ENCODE measurements at regions not wholly inside any gene's neighbourhood (a gene's known extent, or its start where the extent isn't known, plus 50 kb on each side); places are given as distances from the start of the nearest gene placed in this dataset.
A peak's percentile ranks its signal among the peaks of the same experiment; 100 is the strongest.

DNA sequence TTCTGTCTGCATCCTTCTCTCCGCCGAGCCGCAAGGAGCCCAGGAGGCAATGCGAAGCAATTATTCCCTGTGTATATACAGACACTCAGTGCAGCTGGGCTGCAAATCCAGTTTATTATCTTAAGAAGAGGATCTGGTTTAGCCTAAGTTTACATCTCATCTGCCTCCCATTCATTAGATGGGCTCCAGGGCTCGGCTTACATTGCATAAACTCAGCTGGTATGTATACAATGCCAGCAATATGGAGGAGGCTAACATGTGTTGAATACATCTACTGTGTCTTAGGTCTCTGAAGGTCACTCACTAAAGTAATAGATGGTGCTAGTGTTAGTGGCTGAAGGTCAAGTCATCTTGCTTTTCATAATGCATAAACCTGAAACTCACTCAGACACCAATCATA lies 996.8 kb downstream of the KCNMA1 start:
- DNase-seq (ENCODE audit: low read depth): no peak
- TF ChIP-seq, protein P1, sequence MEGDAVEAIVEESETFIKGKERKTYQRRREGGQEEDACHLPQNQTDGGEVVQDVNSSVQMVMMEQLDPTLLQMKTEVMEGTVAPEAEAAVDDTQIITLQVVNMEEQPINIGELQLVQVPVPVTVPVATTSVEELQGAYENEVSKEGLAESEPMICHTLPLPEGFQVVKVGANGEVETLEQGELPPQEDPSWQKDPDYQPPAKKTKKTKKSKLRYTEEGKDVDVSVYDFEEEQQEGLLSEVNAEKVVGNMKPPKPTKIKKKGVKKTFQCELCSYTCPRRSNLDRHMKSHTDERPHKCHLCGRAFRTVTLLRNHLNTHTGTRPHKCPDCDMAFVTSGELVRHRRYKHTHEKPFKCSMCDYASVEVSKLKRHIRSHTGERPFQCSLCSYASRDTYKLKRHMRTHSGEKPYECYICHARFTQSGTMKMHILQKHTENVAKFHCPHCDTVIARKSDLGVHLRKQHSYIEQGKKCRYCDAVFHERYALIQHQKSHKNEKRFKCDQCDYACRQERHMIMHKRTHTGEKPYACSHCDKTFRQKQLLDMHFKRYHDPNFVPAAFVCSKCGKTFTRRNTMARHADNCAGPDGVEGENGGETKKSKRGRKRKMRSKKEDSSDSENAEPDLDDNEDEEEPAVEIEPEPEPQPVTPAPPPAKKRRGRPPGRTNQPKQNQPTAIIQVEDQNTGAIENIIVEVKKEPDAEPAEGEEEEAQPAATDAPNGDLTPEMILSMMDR (IDR thresholded peaks at IDR 0.05; ENCODE audit: insufficient read depth, low read length): no peak
- H3K4me3 ChIP-seq (ENCODE audit: low read depth, low read length): no peak overlapping the region

DNA sequence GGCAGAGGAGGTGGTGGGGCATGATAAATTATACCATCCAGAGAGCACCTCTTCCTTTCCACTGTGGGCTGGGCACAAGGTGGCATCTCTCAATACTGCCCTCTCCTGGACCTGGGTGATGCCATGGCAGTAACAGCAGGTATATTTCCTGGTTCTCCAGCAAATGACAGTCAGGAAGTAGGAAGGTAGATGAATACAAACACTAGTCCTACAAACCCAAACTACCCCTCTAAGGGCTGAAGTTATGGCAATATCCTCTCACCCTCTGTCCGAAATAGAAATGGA lies 1004.9 kb downstream of the KCNMA1 start:
- DNase-seq (ENCODE audit: low read depth): no peak
- no peak overlapping the region for H3K4me3 ChIP-seq (ENCODE audit: low read depth, low read length)

DNA sequence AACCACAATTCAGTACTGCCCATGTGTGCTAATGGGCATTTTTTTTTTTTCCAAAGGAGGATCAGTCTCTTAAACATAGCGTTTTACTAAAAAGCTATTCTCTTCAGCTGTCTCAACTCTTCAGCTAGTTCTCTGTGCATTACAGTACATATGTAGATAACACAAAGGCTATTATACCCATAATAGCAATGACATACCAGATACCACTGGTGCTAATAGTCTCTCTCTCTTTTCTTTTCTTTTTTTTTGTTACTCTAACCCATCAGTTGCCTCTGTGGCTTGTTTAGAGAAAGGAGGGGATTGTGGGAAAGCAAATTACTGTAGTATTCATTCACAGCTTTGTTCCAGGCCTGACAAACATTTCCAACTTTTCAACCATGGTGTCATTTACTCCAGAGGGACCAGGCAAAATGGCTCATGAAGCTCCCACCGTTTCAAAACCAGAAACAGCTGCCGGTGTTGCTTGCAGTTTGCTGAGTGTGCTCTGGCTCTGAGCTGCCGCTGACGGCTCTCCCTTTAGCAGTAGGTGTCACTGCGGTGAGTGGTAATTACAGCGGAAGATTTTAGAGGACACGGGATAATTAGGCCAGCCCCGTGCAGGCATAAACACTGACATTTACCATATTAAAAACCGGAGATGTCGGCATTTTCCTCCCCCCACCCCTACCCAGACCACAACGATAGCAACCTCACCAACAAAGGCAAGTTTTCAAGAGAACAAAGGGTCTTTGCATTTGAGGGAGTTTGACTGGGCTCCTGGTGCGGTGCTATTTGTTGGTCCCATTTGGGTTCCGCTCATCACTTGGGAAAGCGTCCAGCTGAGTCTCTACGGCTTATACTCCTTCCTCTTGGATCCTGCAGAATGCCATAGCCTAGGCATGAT lies 1005.5 kb downstream of the KCNMA1 start:
- DNase-seq (ENCODE audit: low read depth): no peak
- TF ChIP-seq, protein P1 (IDR thresholded peaks at IDR 0.05; ENCODE audit: insufficient read depth, low read length): no peak
- H3K4me3 ChIP-seq (ENCODE audit: low read depth, low read length): no peak overlapping the region

More for the DNA sequence above, 1004.9 kb downstream of the KCNMA1 start:
- TF ChIP-seq, protein P1 (IDR thresholded peaks at IDR 0.05; ENCODE audit: insufficient read depth, low read length): peak; percentile 31

DNA sequence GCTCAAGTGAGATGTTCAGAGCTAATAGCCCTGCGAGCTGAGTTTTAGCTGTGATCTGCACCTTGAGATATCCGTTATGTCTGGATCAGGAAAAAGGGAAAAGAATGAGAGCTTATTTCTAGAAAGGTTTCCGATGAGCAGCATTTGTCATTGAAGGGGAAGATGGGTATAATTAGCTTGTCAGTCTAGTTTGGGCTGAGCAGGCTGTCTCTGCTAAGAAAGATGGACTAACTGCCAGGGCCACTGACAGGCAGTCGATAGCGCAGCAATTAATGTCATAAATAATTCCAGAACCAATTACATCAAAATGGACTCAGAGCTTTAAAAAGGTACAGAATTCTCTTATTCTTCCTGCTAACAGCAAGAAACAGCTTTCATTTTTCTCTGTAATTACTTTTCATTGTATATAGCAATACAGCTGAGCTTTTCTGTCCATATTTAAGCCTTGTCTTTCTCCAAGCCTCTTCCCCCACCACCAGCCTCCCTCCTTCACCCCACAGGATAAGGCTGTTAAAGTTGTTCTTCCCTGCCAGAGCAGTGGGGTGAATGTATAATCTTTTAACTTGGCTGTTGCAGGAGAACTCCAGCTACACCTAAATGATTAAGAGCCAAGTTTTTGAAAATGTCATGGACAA lies 1006.5 kb downstream of the KCNMA1 start:
- TF ChIP-seq, protein P1 (IDR thresholded peaks at IDR 0.05; ENCODE audit: insufficient read depth, low read length): no peak
- no peak for DNase-seq (ENCODE audit: low read depth)
- H3K4me3 ChIP-seq (ENCODE audit: low read depth, low read length): no peak overlapping the region

DNA sequence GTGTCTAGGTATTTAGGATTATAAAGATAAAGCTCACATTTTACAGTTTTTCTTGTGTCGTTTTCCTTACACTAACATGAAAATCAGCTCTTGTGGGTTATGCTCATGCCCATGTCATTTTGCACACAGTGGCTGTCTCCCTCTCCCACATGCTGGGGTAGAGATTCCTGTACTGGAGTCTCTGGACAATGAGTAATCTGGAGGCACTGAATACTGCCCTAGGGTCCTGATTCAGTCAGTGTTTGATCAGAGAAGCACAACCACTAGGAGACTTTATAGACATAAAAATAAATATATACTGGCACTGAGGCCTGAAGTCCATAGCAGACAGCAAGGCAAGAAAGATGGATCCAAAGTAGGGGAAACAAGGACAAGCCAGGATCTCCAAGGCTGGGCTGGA lies 1008.8 kb downstream of the KCNMA1 start:
- DNase-seq (ENCODE audit: low read depth): no peak
- no peak overlapping the region for H3K4me3 ChIP-seq (ENCODE audit: low read depth, low read length)
- TF ChIP-seq, protein P1 (IDR thresholded peaks at IDR 0.05; ENCODE audit: insufficient read depth, low read length): no peak

DNA sequence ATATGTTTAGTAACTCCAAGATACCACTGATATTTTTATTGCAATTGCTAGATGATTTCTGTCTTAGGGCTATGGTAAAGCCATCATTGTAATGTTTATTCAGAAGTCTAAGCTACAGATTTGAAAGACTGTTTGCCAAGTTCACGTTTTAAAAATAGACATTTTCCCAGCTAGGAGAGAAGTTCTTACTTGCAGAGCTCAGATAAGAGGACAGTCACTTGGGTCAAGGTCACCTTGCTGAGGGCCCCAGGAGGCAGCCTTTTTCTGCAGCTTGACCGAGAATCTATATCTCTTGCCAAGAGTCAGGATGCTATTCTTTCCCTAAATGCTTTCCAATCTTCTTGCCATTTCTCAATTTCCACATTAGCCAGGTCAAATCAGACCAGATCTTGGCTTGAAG lies 1011.2 kb downstream of the KCNMA1 start:
- no peak for DNase-seq (ENCODE audit: low read depth)
- TF ChIP-seq, protein P1 (IDR thresholded peaks at IDR 0.05; ENCODE audit: insufficient read depth, low read length): no peak
- H3K4me3 ChIP-seq (ENCODE audit: low read depth, low read length): no peak overlapping the region

All from fibroblast of the aortic adventitia (primary cell).